Esophagus squamous epithelium (tissue), 4 donors: ENCODE measurements at regions not wholly inside any gene's neighbourhood (a gene's known extent, or its start where the extent isn't known, plus 50 kb on each side); places are given as distances from the start of the nearest gene placed in this dataset.

Experiments
- CTCF ChIP-seq, 6 experiments: fragments of 450-650 bp in 4 of 6; fragments of 200-600 bp in 2 of 6; sonication (generic) in 2 of 6; IDR thresholded peaks; one replicate each; pipeline ENCODE4 v1.5.1; 2016 to 2019; ENCODE audit warnings: antibody characterized with exemption in 6 of 6, mild to moderate bottlenecking in 4 of 6, moderate library complexity in 4 of 6
- POLR2A ChIP-seq, 4 donors: fragments of 450-650 bp; IDR thresholded peaks; one replicate each; pipeline ENCODE4 v1.6.1; 2017; ENCODE audit warnings: antibody characterized with exemption in 4 of 4, mild to moderate bottlenecking in 4 of 4, moderate library complexity in 3 of 4

- TF ChIP-seq POLR2A (IDR thresholded peaks at IDR 0.05) (no peak), CTCF (IDR thresholded peaks at IDR 0.05) (no peak)
Observed at GRCh38 chr3:16803019-16803418, 81.7 kb upstream of the PLCL2 start.
